Stimulated activated CD4-positive, alpha-beta T cell treated with anti-CD3 and anti-CD28 coated beads, Interleukin-12 subunit alpha, Interleukin-12 subunit beta, amount 100 ng/mL, for 48 hours (primary cell): ENCODE measurements at regions not wholly inside any gene's neighbourhood (a gene's known extent, or its start where the extent isn't known, plus 50 kb on each side); places are given as distances from the start of the nearest gene placed in this dataset.

Source experiments
- DNase-seq, 3 donors: peaks; one replicate each; pipeline ENCODE4 v3.0.0-alpha.2; 2020; ENCODE audit warnings: low read depth in 2 of 3, low spot score in 1 of 3

GRCh38 chr22:48351376-48352085, 1476.1 kb downstream of the BRD1 start:
- DNase-seq: no peak

- no peak for DNase-seq
These were observed 1477.2 kb downstream of the BRD1 start for GRCh38 chr22:48350456-48350855.

GRCh38 chr22:48348855-48349254, 1478.8 kb downstream of the BRD1 start:
- DNase-seq: no peak

GRCh38 chr22:48347311-48347710, 1480.4 kb downstream of the BRD1 start:
- no peak for DNase-seq

- DNase-seq: no peak
These were observed 1480.8 kb downstream of the BRD1 start for GRCh38 chr22:48346911-48347310.

DNA sequence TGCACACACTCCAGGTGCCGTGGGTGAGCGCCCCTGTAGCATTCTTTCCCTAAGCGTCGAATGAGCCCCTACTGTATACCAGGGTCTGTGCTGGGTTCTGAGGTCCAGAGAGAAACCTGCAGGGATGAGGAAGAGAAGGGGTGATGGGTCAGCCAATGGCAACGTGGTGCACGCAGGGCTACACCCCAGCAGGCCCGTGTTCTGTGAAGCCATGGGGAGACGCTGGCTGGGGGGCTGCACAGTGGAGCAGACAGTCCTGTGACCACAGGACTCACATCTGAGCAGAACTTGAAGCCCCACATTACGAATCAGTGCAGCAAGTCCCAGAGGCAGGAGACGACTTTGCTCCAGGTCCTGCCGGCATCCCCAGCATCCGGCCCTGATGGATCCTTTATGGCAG, 1481.4 kb downstream of the BRD1 start:
- DNase-seq: no peak

DNA sequence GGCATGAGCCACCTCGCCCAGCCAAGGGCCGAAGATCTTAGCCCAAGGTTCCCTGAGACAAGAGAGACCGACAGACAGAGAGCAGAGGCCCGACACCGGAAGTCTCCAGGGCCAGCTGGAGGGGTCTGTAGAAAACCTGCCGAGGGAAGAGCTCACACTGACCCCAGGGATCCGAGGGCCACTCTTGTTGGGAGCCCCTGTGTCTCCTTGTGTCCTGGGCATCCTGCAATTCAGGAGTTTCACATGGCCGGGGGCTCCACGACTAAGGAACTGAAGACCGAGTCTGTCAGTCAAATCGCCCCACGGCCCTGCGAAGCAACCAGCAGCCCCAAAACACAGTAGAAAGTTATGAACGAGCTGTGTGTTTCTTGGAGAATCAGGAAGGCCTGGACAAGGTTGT, 1482.0 kb downstream of the BRD1 start:
- no peak for DNase-seq

GRCh38 chr22:48343461-48343860, 1484.2 kb downstream of the BRD1 start:
- DNase-seq: no peak

- no peak for DNase-seq
These were observed 1484.9 kb downstream of the BRD1 start for GRCh38 chr22:48342732-48343131.

DNA sequence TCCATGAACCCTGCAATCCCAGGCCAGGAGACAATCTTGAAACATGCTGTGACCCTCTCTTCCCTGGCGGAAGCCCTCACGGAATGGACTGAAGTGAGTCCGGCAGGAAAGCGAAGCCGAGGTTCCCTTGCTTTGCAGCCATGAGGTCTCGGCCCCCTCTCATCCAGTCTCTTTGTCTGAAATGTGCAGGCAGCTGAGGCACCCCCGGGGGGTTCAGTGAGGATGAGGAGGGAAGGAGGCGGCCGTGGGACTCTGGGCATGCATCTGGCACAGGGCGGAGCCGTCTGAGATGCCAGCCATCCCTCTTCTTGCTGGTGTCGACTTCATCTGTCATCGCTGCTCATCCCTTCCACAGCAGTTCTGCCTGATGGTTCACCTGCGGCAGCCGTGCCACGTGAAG, 1485.7 kb downstream of the BRD1 start:
- no peak for DNase-seq

- no peak for DNase-seq
These were observed 1486.7 kb downstream of the BRD1 start for GRCh38 chr22:48340727-48341709.

- DNase-seq: no peak
These were observed 1487.5 kb downstream of the BRD1 start for GRCh38 chr22:48340191-48340590.

DNA sequence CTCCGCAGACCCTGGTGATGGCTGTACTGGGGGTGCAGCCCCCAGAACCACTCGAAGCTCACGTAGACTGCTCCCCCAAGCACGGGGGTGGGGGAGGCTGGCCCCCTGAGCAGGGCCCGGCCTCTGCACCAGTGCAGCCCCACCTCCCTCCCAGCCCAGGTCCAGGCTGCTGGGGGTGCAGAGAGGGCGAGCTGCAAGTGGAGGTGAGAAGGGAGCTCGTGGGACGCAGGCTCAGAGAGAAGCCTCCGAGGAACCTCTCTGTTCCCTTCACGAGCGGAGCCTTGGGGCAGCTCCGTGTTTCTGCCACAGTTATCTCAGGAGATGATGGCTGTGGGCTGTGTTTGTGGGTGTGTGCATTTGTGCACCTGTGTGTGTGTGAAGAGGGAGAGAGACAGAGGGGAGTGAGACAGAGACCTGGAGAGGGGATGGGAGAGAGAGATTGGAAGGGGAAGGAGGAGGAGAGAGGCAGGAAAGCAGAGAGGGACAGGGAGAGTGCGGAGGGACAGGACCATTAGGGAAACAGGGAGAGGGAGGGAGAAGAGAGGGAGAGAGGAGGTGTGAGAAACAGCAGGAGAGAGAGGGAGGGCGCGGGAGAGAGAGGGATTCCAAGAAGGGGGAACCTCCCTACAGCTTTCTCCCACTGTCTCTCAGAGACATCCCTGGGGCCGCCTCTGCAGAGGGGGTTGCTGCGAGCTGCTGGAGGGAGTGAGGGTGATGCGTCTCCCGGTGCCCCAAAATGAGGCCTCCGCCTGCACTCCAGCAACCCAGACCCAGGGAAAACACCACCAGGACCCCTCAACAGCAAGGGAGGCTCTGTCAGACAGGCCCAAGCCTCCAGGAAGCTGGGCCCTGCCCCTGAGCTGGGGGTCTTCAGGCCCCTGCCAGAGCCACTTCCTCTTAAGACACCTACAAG, 1488.6 kb downstream of the BRD1 start:
- no peak for DNase-seq

- no peak for DNase-seq
These were observed 1489.5 kb downstream of the BRD1 start for GRCh38 chr22:48337957-48338792.

DNA sequence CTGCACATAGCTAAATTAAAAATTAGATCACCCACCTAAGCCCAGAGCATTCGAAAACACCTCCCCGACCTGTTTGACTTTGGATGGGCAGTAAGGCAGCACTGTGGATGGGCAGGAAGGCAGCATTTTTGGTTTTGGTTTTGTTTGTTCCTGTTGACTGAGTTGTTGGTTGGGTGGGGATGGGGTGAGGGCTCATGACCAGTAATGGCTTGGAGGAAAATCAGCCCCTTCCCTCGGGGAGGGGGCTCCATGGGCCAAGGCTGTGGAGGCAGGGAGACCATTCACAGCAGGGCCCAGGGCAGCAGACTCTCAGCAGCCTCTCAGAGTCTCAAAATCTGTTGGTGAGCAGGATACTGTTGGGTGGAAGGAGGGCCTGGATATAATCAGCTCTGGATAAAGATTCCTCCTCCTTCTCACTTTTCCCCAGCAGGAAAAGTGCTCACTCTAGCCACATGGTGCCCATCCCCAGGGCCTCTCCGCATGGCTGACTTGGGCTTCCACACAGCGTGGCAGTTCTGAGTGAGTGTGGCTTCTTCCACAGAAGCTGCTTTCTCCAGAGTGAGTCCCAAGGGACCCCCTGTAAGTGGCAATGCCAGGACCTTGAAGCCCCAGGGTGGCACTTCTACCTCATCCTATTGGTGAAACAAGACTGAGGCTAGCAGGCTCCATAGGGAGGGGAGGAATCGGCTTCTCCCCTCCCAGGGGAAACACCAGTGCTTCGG, 1491.2 kb downstream of the BRD1 start:
- no peak for DNase-seq

GRCh38 chr22:48335442-48336139, 1492.1 kb downstream of the BRD1 start:
- no peak for DNase-seq

DNA sequence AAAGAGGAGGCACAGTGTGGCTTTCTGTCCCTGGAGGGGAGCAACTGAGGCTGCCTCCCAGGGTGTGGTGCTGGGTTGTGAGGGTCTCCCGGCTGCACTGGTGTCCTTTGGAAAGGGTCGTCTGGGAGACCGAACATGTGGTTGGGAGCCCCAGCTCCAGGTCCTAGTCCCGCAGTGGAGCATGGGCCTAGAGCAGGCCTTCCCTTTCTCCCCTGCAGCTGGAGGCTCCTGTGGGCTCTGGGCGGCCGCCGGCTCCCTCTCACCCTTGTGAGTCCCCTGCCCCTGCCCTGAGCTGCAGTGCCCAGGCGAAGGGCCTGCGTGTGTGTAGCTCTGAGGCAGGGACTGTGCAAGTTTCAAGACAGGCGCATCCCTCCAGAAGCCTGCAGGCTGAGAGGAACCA, 1492.7 kb downstream of the BRD1 start:
- DNase-seq: no peak

GRCh38 chr22:48333816-48334735, 1493.6 kb downstream of the BRD1 start:
- DNase-seq: no peak
